ENCODE measurements at regions not wholly inside any gene's neighbourhood (a gene's known extent, or its start where the extent isn't known, plus 50 kb on each side); places are given as distances from the start of the nearest gene placed in this dataset.

GRCh38 chr1:187079330-187079729 is 250.6 kb downstream of the PLA2G4A start:
- no peak for DNase-seq (ENCODE audit: low spot score)

DNA sequence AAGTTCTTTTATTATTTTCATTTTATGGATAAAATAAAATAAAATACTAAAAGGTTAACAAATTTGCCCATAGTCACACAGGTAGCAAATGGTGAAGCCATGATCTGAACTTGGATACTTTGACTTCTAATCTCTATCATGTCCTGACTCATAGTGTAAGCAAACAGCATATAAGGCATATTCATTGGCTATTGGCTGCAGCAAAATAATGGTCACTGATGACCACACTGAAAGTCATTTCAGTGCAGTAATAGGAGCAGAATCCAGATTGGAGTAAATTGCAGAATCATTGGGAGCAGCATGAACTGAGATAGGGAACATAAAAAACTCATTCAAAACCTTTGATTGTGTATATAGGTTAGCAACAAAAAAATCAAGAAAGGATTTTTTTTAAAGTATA is 262.9 kb downstream of the PLA2G4A start:
- DNase-seq (ENCODE audit: low spot score): no peak

GRCh38 chr1:187092104-187092503 is 263.4 kb downstream of the PLA2G4A start:
- DNase-seq (ENCODE audit: low spot score): no peak

DNA sequence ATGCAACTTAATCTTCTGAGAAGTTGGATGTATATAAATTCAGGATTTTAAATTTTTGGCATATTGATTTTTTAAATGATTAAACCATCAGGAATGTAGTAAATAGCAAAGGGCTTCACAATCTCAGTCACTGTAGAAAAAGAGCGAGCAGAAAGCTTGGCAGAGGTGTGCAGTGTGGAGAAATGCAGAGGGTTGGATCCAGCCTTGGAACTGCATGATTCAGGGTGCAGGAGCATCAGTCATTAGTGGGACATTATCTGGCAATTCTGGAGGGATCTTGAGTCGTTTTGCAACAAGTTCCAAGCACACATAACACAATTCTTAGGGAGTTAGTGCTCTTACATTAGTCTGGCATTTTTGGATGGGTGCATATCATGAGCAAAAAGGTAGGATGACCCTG is 267.9 kb downstream of the PLA2G4A start:
- DNase-seq (ENCODE audit: low spot score): no peak

GRCh38 chr1:187110351-187110750 is 281.6 kb downstream of the PLA2G4A start:
- no peak for DNase-seq (ENCODE audit: low spot score)

DNA sequence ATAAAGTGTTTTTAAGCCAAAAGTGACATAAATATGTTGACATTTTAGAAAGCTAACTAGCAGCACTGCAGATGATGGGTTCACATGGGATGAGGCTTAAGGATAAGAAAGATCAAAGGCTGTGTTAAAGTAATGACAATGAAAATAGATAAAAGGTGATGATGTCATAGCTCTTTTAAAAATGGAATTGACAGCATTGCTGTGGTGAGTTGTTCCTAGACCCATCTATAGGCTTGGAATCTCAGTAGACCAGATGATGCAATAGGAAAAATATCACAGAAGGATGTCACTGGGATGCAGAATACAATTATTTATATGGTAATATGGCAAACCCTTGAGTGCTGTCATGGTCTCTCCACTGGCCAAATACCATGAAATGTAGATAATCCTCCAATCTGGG is 286.0 kb downstream of the PLA2G4A start:
- no peak for DNase-seq (ENCODE audit: low spot score)

- DNase-seq (ENCODE audit: low spot score): no peak
Measured at GRCh38 chr1:187121661-187122060, 292.9 kb downstream of the PLA2G4A start.

GRCh38 chr1:187122566-187122965 is 293.8 kb downstream of the PLA2G4A start:
- no peak for DNase-seq (ENCODE audit: low spot score)

DNA sequence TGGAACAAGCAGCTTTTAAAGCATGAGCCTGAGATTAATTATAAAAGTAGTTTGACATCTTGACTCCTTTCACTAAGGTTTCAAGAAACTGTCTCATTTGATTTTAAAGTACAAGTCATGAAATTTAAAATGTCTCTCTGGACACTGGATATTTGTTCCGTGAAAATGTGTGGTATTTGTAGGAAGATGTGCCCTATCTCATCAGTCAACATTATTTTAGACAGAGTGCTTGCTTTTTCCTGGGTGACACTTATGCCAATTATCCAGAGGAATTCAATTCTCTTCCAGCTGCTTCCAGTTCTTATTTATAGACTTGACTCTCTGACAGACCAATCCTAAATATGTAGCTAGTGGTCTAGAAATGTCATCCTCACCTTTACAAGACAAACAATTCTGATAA is 300.4 kb downstream of the PLA2G4A start:
- DNase-seq (ENCODE audit: low spot score): no peak

DNA sequence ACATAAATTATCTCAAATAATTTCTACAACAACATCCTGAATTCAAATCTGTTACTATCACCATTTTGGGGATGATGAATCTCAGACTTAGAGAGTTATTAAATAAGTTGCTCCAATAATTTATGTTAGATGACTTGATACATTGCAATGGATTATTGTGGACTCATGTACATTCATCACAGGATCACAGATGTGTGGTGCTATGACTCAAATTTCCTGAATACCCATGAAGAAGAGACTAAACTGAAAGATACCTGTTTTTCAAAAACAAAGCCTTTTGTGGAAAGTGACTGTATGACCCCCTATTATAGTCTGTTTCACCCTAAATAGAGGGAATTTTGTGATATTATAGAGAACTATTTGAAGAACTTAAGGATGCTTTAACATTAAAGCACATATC is 315.0 kb downstream of the PLA2G4A start:
- no peak for DNase-seq (ENCODE audit: low spot score)

GRCh38 chr1:187146388-187146787 is 317.6 kb downstream of the PLA2G4A start:
- DNase-seq (ENCODE audit: low spot score): no peak

DNA sequence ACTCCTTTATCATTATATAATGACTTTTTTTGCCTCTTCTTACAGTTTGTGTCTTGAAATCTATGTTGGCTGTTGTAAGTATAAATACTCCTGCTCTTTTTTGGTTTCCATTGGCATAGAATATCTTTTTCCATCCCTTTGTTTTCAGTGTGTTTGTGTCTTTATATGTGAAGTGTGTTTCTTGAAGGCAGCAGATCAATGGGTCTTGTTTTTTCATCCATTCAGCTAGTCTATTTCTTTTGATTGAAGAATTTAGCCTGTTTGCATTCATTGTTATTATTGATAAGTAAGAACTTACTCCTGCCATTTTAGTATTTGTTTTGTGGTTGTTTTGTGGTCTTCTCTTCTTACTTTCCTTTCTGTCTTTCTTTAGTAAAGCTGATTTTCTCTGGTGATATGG is 322.8 kb downstream of the PLA2G4A start:
- no peak for DNase-seq (ENCODE audit: low spot score)

DNA sequence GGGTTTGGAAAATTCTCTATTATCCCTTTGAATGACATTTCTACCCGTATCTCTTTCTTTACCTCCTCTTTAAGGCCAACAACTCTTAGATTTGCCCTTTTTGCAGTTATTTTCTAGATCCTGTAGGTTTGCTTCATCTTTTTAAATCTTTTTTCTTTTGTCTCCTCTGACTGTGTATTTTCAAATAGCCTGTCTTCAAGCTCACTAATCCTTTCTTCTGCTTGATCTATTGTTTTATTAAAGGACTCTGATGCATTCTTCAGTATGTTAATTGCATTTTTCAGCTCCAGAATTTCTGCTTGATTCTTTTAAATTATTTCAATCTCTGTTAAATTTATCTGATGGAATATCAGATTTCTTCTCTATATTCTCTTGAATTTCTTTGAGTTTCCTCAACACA is 324.3 kb downstream of the PLA2G4A start:
- no peak for DNase-seq (ENCODE audit: low spot score)

- DNase-seq (ENCODE audit: low spot score): no peak
Measured at GRCh38 chr1:187157115-187157514, 328.4 kb downstream of the PLA2G4A start.

DNA sequence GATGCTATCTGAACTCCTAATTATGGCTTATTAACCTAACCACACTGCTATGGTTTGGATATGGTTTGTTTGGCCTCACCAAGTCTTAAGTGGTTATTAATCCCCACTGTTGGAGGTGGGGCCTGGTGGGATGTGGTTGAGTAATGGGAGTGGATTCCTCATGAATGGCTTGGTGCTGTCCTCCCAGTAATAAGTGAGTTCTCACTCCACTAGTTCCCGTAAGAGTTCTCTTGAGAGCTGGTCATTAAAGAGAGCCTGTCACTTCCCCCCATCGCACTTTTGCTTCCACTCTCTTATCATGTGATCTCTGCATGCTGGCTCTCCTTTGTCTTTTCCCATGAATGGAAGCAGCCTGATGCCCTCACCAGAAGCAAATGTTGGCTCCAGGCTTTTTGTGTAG is 328.8 kb downstream of the PLA2G4A start:
- DNase-seq (ENCODE audit: low spot score): no peak

DNA sequence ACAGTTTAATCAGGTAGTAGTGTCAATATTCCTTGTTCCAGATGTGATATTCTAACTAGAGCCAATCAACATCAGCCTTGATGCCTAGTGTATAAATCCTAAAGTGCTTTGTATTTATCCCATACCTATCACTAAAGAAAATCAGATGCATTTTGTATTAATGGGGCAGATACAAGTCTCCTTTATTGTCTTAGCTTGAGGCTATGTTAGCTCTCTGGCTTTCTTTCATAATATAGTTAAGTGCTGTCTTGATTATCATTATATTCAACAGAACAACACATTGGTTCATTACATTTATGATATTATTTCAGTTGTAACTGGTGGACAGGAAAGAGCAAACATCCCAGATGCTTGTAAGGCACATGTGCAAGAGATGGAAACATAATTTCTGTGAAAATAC is 338.8 kb downstream of the PLA2G4A start:
- DNase-seq (ENCODE audit: low spot score): no peak

DNA sequence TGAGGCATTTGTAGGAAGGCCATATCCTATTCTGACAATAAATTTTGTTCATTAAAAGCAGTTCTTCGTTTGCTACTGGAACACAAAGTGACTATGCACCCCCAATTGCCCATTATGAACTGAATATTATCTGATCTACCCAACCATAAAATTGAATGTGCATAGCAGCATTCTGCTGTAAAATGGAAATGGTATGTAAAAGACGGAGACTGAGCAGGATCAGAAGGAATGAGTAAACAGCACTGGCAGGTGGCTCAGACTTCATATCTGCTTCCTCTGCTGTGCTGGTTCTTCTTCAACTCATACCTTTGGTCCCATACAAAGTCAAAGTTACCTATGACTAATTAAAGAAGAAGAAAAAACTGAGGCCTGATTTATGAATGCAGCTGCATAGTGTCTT is 339.5 kb downstream of the PLA2G4A start:
- DNase-seq (ENCODE audit: low spot score): no peak

GRCh38 chr1:187185389-187185788 is 356.6 kb downstream of the PLA2G4A start:
- DNase-seq (ENCODE audit: low spot score): no peak

- no peak for DNase-seq (ENCODE audit: low spot score)
Measured at GRCh38 chr1:187197685-187198084, 368.9 kb downstream of the PLA2G4A start.

GRCh38 chr1:187203257-187203656 is 374.5 kb downstream of the PLA2G4A start:
- no peak for DNase-seq (ENCODE audit: low spot score)

DNA sequence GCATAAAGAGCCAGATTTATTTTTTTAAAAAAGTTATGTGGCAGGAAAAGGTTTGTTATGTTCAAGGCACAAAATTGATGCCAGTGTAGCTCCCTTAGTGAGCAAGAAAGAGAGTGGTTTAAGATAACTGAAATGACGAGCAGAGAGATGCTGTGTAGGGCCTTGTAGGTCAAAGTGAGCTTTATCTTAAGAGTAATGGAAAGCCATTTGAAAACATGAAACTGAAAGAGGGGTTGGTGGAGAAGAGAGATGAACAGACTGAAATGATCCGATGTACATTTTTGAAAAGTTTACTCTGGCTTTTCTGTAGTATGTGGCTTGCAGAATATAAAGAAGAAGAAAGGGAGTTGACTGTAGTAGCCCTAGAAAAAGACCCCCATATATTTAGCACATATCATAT is 383.6 kb downstream of the PLA2G4A start:
- DNase-seq (ENCODE audit: low spot score): no peak

GRCh38 chr1:187226396-187226795 is 397.6 kb downstream of the PLA2G4A start:
- DNase-seq (ENCODE audit: low spot score): no peak

DNA sequence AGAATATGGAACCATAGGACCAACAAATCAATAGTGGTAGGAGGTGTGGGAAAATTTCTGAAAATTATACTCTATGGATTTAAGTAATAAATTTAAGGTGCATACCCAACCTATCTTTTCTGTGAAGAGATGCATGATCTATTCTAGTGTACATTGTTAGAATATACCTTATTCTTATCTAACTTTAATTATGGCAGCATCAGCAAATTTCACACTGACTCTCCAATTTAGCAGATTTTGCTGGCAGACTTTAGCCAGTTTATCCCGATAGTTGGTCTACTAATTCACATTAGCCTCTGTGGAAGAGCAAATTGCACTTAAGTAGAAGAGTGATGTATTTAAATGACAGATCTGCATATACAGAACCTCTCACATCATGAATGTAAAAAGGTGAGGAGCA is 400.0 kb downstream of the PLA2G4A start:
- no peak for DNase-seq (ENCODE audit: low spot score)

- DNase-seq (ENCODE audit: low spot score): no peak
Measured at GRCh38 chr1:187229496-187229895, 400.7 kb downstream of the PLA2G4A start.

DNA sequence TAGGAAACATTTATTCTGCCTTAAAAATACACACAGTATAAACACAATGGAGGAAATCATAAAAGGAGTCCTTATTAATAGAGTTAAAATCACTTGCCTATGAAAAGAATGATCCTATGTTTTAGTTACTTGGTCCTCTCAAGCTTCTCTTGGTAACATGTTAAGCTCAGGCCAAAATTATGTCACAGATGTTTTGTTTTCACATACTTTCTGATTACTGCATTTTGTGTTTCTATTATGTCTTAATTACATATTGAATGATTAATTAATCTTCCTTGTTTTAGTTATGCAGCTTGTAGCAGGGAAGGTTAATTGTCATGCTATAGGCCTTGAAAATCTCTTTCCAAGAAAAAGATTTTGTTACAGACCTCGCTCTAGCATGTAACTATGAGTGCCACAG is 406.0 kb downstream of the PLA2G4A start:
- no peak for DNase-seq (ENCODE audit: low spot score)

Measured in AG20443 (cell line).